Muscle layer of colon (tissue), 2 donors: ENCODE measurements at regions not wholly inside any gene's neighbourhood (a gene's known extent, or its start where the extent isn't known, plus 50 kb on each side); places are given as distances from the start of the nearest gene placed in this dataset.

Source experiments
- H3K27ac ChIP-seq: one replicate; pipeline ENCODE4 v1.7.0; 2013; ENCODE audit warnings: low read depth, mild to moderate bottlenecking, low read length, moderate library complexity
- H3K27me3 ChIP-seq, 2 donors: one replicate each; pipeline ENCODE4 v1.7.0; 2013; ENCODE audit warnings: low read length in 2 of 2, mild to moderate bottlenecking in 2 of 2; ENCODE audit not compliant: insufficient read depth in 2 of 2, control insufficient read depth in 1 of 2
- H3K36me3 ChIP-seq: one replicate; pipeline ENCODE4 v1.7.0; 2013; ENCODE audit warnings: mild to moderate bottlenecking, low read length; ENCODE audit not compliant: insufficient read depth
- H3K4me1 ChIP-seq: one replicate; pipeline ENCODE4 v1.7.0; 2013; ENCODE audit warnings: mild to moderate bottlenecking, low read length; ENCODE audit not compliant: insufficient read depth
- H3K4me3 ChIP-seq, 2 donors: one replicate each; pipeline ENCODE4 v1.7.0; 2013; ENCODE audit warnings: low read length in 2 of 2, low read depth in 1 of 2, mild to moderate bottlenecking in 1 of 2, moderate library complexity in 1 of 2
- H3K9ac ChIP-seq: one replicate; pipeline ENCODE4 v1.7.0; 2013; ENCODE audit warnings: low read length
- H3K9me3 ChIP-seq: one replicate; pipeline ENCODE4 v1.7.0; 2013; ENCODE audit warnings: mild to moderate bottlenecking, low read length
- donor health status: abdominal sarcoma.
- donor health status: Adenocarcinoma of cecum.

DNA sequence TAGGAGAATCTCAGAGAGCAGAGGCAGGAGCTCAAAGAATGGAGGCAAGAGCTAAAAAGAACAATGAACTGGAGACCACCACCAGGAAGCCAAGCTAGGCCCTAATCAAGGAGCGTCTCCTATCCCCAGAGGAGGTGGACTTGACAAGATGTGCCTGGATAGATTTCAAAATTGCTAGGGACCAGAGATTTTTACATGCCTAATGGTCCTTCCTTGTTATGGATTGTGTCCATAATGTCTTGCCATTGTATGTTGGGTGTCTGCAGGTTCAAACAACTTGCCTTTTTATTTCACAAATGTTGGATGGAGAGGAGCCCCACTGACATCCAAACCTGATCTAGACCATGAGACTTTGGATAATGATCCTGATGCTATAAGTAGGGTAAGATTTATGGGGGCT lies 88.2 kb upstream of the TP53I11 start:
- no peak overlapping the region for H3K4me3 ChIP-seq
- H3K4me1 ChIP-seq, result no peaks in the 10 kb centered on the region
- no peaks in the 10 kb centered on the region for H3K36me3 ChIP-seq
- H3K9ac ChIP-seq, result no peak overlapping the region
- no peak overlapping the region for H3K27ac ChIP-seq
- no peaks in the 10 kb centered on the region for H3K9me3 ChIP-seq
- no peaks in the 10 kb centered on the region for H3K27me3 ChIP-seq

DNA sequence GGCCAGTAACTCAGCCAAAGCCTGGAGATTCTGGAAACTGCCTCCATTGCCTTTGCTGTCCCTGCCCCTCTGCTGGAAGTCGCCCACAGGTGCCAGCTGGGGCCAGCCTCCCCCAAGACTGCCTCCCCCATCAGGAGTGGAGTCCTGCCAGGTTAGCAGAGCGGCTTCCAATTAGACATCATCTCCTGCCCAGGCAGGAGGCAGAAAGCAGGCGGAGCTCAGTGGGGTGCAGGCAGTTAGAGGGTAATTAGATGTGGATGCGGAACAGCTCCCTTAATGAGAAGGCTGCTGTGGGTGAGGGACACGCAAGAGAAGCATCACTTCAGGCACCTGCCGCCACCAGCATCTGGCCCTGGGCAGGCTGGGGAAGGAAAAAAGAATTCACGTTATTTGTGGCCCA lies 90.9 kb upstream of the TP53I11 start:
- Histone ChIP-seq H3K9me3 (no peaks in the 10 kb centered on the region), H3K27ac (no peak overlapping the region), H3K9ac (no peak overlapping the region), H3K36me3 (no peaks in the 10 kb centered on the region), H3K4me3 (no peak overlapping the region), H3K4me1 (peaks cover 3% of the 10 kb centered on the region), H3K27me3 (no peaks in the 10 kb centered on the region)

DNA sequence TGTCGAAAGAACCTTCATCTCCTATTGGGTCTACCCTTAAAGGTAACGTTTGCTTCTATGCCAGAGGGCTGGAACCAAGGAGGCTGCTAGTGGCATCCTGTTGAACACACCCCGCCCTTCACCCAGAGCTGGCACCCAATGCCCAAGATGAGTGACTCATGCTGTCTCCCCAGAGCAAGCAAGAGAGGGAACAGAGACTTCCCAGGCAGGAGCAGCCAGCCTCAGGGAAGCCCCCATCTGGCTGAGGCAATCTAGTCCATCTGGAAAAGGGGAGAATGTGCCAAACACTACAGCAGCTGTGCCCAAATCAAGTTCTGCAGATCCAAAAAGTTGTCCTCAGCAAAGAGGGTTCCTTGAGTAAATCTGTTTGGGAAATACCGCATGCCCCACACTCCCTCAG lies 91.9 kb upstream of the TP53I11 start:
- no peak overlapping the region for H3K9ac ChIP-seq
- no peaks in the 10 kb centered on the region for H3K27me3 ChIP-seq
- no peak overlapping the region for H3K4me3 ChIP-seq
- H3K9me3 ChIP-seq, result no peaks in the 10 kb centered on the region
- H3K36me3 ChIP-seq, result no peaks in the 10 kb centered on the region
- H3K27ac ChIP-seq, result no peak overlapping the region
- H3K4me1 ChIP-seq, result peaks cover 7% of the 10 kb centered on the region

- H3K27ac ChIP-seq, result no peak overlapping the region
- H3K4me1 ChIP-seq, result peaks cover 16% of the 10 kb centered on the region
- H3K9ac ChIP-seq, result no peak overlapping the region
- no peaks in the 10 kb centered on the region for H3K36me3 ChIP-seq
- H3K4me3 ChIP-seq, result no peak overlapping the region
- H3K9me3 ChIP-seq, result no peaks in the 10 kb centered on the region
- no peaks in the 10 kb centered on the region for H3K27me3 ChIP-seq
Measured at GRCh38 chr11:45043755-45044475, 93.2 kb upstream of the TP53I11 start.

DNA sequence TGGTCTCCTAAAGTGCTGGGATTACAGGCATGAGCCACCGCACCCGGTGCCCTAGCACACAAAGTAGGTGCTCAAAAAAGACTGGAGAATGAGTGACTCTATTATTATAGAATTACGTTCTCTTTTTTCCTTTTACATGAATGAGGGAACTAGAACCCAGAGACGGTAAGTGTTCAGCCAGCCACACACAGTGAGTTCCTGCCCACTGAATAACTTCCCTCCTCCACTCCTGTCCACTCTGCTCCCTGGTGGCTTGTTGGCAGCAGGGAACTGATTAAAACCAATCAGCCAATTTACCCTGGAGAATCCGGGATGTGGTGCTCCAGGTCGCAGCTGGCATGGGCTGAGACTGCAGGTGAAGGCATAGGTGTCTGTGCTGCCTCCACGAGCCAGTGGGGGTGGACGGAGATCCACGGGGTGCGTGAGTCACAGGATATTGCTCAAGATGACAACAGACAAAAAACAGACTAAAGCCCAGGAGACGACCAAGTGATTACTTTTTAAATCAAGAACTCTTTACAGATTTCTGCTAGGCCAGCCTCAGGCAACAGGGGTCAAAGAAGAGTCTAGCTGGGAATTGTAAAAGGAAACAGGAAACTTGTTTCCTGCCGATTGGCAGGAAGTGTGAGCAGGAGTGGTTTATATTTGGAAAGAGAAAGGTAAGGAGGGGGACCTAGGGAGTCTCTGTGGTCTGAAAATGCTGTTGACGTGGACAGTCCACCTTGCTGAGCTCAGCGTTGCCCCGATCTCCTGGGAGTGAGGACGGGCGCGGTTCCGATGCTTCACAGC lies 95.2 kb upstream of the TP53I11 start:
- Histone ChIP-seq H3K9me3 (no peaks in the 10 kb centered on the region), H3K27ac (no peak overlapping the region), H3K4me1 (peaks cover 23% of the 10 kb centered on the region), H3K27me3 (no peaks in the 10 kb centered on the region), H3K36me3 (no peaks in the 10 kb centered on the region), H3K4me3 (no peak overlapping the region), H3K9ac (no peak overlapping the region)

DNA sequence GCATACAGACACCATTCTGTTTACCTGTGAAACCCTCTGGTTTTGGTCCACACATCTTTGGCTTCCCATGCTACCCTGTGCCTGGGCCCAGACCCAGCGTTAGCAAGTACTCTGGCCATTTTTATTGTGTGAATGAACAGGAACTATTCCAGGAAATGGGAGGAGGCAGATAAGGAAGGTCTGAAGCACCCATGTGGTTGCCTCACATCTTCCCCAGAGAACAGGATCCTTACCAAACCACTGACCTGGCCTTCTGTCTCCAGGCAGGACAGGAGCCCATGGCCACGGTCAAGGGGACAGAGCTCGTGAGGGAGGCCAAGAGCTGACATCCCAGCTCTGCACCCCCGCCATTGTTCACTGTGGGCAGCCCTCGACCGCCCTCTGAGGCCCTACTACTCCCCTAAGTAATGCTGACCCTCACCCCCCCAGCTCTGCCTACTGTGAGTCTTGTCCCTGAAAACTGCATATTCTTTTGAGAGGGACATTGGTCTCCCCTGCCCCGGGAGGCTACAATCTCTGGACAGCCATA lies 97.7 kb upstream of the TP53I11 start:
- Histone ChIP-seq H3K27me3 (no peaks in the 10 kb centered on the region), H3K9me3 (no peaks in the 10 kb centered on the region), H3K36me3 (no peaks in the 10 kb centered on the region), H3K4me3 (no peak overlapping the region), H3K4me1 (peaks cover 23% of the 10 kb centered on the region), H3K9ac (no peak overlapping the region), H3K27ac (no peak overlapping the region)

GRCh38 chr11:45048870-45049691 lies 97.4 kb upstream of the PRDM11 start:
- no peaks in the 10 kb centered on the region for H3K36me3 ChIP-seq
- no peak overlapping the region for H3K9ac ChIP-seq
- H3K27me3 ChIP-seq, result no peaks in the 10 kb centered on the region
- no peak overlapping the region for H3K27ac ChIP-seq
- no peak overlapping the region for H3K4me3 ChIP-seq
- H3K4me1 ChIP-seq, result peaks cover 23% of the 10 kb centered on the region
- no peaks in the 10 kb centered on the region for H3K9me3 ChIP-seq

GRCh38 chr11:45050111-45050510 lies 96.3 kb upstream of the PRDM11 start:
- no peaks in the 10 kb centered on the region for H3K9me3 ChIP-seq
- H3K9ac ChIP-seq, result no peak overlapping the region
- H3K36me3 ChIP-seq, result no peaks in the 10 kb centered on the region
- H3K4me3 ChIP-seq, result no peak overlapping the region
- H3K27me3 ChIP-seq, result no peaks in the 10 kb centered on the region
- no peak overlapping the region for H3K27ac ChIP-seq
- peaks cover 23% of the 10 kb centered on the region for H3K4me1 ChIP-seq

GRCh38 chr11:45051621-45052020 lies 94.8 kb upstream of the PRDM11 start:
- Histone ChIP-seq H3K9me3 (no peaks in the 10 kb centered on the region), H3K27me3 (no peaks in the 10 kb centered on the region), H3K4me3 (no peak overlapping the region), H3K9ac (no peak overlapping the region), H3K4me1 (peaks cover 20% of the 10 kb centered on the region), H3K36me3 (no peaks in the 10 kb centered on the region), H3K27ac (no peak overlapping the region)

DNA sequence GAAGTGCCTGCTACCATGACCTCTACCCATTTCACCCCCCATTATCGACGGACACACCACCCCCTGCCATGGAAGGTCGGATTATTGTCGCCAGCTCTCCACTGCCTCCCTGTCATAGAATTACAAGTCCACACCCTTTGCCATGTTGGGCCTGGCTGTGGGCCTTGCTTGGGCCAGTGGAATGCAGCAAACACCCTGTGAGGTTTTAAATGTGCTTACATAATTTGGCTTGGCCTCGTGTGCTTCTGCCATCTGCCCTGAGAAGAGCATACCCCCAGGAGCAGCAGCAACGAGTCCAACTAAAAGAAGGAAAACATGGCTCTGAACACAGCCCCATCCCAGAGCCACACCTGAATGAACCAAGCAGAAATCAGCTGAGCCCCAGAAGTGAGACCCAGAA lies 94.1 kb upstream of the PRDM11 start:
- Histone ChIP-seq H3K36me3 (no peaks in the 10 kb centered on the region), H3K9me3 (no peaks in the 10 kb centered on the region), H3K4me1 (peaks cover 16% of the 10 kb centered on the region), H3K4me3 (no peak overlapping the region), H3K27ac (no peak overlapping the region), H3K27me3 (no peaks in the 10 kb centered on the region), H3K9ac (no peak overlapping the region)

- Histone ChIP-seq H3K9ac (no peak overlapping the region), H3K4me1 (peaks cover 7% of the 10 kb centered on the region), H3K36me3 (no peaks in the 10 kb centered on the region), H3K4me3 (no peak overlapping the region), H3K27ac (no peak overlapping the region), H3K9me3 (no peaks in the 10 kb centered on the region), H3K27me3 (no peaks in the 10 kb centered on the region)
Measured at GRCh38 chr11:45053736-45054446, 92.5 kb upstream of the PRDM11 start.
